ENCODE measurements at regions not wholly inside any gene's neighbourhood (a gene's known extent, or its start where the extent isn't known, plus 50 kb on each side); places are given as distances from the start of the nearest gene placed in this dataset.

GRCh38 chr1:53378061-53378460, 50.2 kb upstream of the LRP8 start:
- H3K4me3 ChIP-seq (ENCODE audit: low read depth in 2 of 2, low read length in 2 of 2): no peak overlapping the region
- H3K9me3 ChIP-seq (ENCODE audit: control insufficient read depth, insufficient read depth, low read depth, low read length): no peaks in the 10 kb centered on the region
- intact Hi-C loops (cut with micrococcal nuclease; ENCODE audit: unreplicated experiment): no loop called here
- no peaks in the 10 kb centered on the region; the same call in 1 of the 2 replicates for H3K4me1 ChIP-seq (ENCODE audit: control insufficient read depth, insufficient read depth, low read length)
- ChIA-PET CTCF (no interaction called here), POLR2A (interaction anchor here (0.7 kb wide), 1 partner anchor 30 kb away, joined by 10 read pairs; no protein-coding TSS in a partner anchor)
- no peak overlapping the region for H3K27ac ChIP-seq (ENCODE audit: low read length)
- BruUV-seq (replicated peaks): no TSS peak
- DNase-seq (ENCODE audit: low read depth, low spot score) (no peak), ATAC-seq (no peak)
- TF ChIP-seq POLR2AphosphoS5 (IDR thresholded peaks at IDR 0.05; ENCODE audit: low read depth, low read length): no peak
- no peak for TF ChIP-seq SIN3A (IDR thresholded peaks at IDR 0.05; ENCODE audit: borderline replicate concordance, insufficient read depth, low read depth, low read length)
- TF ChIP-seq REST (IDR thresholded peaks at IDR 0.05; ENCODE audit: insufficient read depth in 1 of 2, low read depth in 2 of 2, low read length in 1 of 2): no peak
- no peak for TF ChIP-seq CTCF (IDR thresholded peaks at IDR 0.05)
- no peak for TF ChIP-seq TCF7L2 (IDR thresholded peaks at IDR 0.05; ENCODE audit: low read depth, low read length)
- no peaks in the 10 kb centered on the region for H3K27me3 ChIP-seq (ENCODE audit: control insufficient read depth, insufficient read depth, low read length)
- no peaks in the 10 kb centered on the region for H3K36me3 ChIP-seq (ENCODE audit: control insufficient read depth, insufficient read depth, low read length)
- in situ Hi-C loops (cut with HindIII; ENCODE audit: low pct_unique_long_range_greater_than_20kb, low sequenced_read_pairs): no loop called here

- CTCF ChIA-PET: interaction anchor here (0.7 kb wide), 1 partner anchor 101 kb away, joined by 3 read pairs; no protein-coding TSS in a partner anchor
- BruUV-seq (replicated peaks): no TSS peak
These were observed 51.2 kb upstream of the LRP8 start for GRCh38 chr1:53378932-53379661.

More at GRCh38 chr1:53378932-53379661, 51.2 kb upstream of the LRP8 start:
- Histone ChIP-seq H3K36me3 (ENCODE audit: control insufficient read depth, insufficient read depth, low read length) (no peaks in the 10 kb centered on the region), H3K4me1 (ENCODE audit: control insufficient read depth, insufficient read depth, low read length) (no peaks in the 10 kb centered on the region; the same call in 1 of the 2 replicates), H3K27me3 (ENCODE audit: control insufficient read depth, insufficient read depth, low read length) (no peaks in the 10 kb centered on the region), H3K4me3 (ENCODE audit: low read depth in 2 of 2, low read length in 2 of 2) (no peak overlapping the region), H3K9me3 (ENCODE audit: control insufficient read depth, insufficient read depth, low read depth, low read length) (no peaks in the 10 kb centered on the region), H3K27ac (ENCODE audit: low read length) (no peak overlapping the region)
- DNase-seq (ENCODE audit: low read depth, low spot score) (no peak), ATAC-seq (no peak)
- intact Hi-C loops (cut with micrococcal nuclease; ENCODE audit: unreplicated experiment): no loop called here
- in situ Hi-C loops (cut with HindIII; ENCODE audit: low pct_unique_long_range_greater_than_20kb, low sequenced_read_pairs): no loop called here
- POLR2A ChIA-PET: no interaction called here
- no peak for TF ChIP-seq CTCF (IDR thresholded peaks at IDR 0.05)
- no peak for TF ChIP-seq SIN3A (IDR thresholded peaks at IDR 0.05; ENCODE audit: borderline replicate concordance, insufficient read depth, low read depth, low read length)
- no peak for TF ChIP-seq POLR2AphosphoS5 (IDR thresholded peaks at IDR 0.05; ENCODE audit: low read depth, low read length)
- TF ChIP-seq TCF7L2 (IDR thresholded peaks at IDR 0.05; ENCODE audit: low read depth, low read length): no peak
- TF ChIP-seq REST (IDR thresholded peaks at IDR 0.05; ENCODE audit: insufficient read depth in 1 of 2, low read depth in 2 of 2, low read length in 1 of 2): no peak
